ENCODE measurements at regions not wholly inside any gene's neighbourhood (a gene's known extent, or its start where the extent isn't known, plus 50 kb on each side); places are given as distances from the start of the nearest gene placed in this dataset.

DNA sequence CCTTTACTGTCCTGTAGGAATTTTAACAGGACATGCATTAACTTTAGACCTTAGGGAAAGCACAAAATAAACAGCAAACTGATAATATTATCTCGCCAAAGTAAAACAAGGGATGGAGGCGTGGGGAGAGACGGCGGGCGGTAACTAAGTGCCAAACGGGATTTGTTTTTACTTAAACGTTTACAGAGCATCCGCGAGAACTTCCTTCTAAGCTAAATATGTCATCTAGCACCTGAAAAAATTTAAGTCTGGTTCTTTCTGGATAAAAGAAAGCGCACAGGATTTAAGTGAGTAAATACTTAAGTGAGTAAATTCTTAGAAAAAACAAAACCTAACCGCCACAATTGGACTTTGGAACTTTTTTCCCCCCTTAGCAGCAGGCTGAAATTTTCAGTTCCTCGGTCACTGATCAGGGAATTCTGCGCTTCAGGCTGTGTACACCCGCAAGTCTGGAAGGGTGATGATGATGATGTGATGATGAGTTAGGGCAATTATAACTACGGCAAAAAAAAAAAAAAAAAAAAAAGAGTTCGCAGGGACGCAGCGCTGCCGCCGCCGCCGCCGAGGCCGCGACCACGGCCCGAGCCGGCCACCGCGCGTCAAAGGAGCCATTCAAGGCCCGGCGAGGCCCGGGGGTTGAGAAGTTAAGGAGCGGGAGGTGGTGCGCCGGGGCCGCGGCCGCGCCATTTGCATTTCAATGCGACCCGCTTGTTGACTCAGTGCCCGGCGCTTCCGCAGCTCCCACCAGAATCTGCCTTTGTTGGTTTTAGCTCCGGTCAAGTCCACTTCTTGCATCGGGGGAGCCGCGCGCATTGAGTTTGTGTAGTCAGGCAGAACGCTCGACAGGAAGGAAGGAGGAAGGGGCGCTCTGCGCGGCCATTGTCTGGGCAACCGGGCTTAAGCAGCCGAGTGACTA is 108.8 kb downstream of the SPRY1 start:
- no peaks in the 10 kb centered on the region for H3K9me3 ChIP-seq (replicated peaks; ENCODE audit: insufficient read depth, low read length)
- no peak overlapping the region for H3K9ac ChIP-seq (ENCODE audit: low read length)
- no peak for DNase-seq
- H3K27me3 ChIP-seq (replicated peaks; ENCODE audit: insufficient read depth, low read length), result no peaks in the 10 kb centered on the region
- no peak overlapping the region for H3K27ac ChIP-seq (ENCODE audit: low read length)
- H4K20me1 ChIP-seq (ENCODE audit: insufficient read depth, low read length), result no peaks in the 10 kb centered on the region
- no peaks in the 10 kb centered on the region for H3F3A ChIP-seq (ENCODE audit: insufficient read depth, low read length)
- H2AFZ ChIP-seq (ENCODE audit: low read length), result no peak overlapping the region
- H3K9me2 ChIP-seq (replicated peaks; ENCODE audit: insufficient read depth, low read length), result no peaks in the 10 kb centered on the region
- TF ChIP-seq EZH2 (optimal IDR thresholded peaks at IDR 0.05; ENCODE audit: low read depth, low read length) (no peak), EZH2phosphoT487 (IDR thresholded peaks at IDR 0.05; ENCODE audit: low read length) (no peak)
- TF ChIP-seq, protein P1, sequence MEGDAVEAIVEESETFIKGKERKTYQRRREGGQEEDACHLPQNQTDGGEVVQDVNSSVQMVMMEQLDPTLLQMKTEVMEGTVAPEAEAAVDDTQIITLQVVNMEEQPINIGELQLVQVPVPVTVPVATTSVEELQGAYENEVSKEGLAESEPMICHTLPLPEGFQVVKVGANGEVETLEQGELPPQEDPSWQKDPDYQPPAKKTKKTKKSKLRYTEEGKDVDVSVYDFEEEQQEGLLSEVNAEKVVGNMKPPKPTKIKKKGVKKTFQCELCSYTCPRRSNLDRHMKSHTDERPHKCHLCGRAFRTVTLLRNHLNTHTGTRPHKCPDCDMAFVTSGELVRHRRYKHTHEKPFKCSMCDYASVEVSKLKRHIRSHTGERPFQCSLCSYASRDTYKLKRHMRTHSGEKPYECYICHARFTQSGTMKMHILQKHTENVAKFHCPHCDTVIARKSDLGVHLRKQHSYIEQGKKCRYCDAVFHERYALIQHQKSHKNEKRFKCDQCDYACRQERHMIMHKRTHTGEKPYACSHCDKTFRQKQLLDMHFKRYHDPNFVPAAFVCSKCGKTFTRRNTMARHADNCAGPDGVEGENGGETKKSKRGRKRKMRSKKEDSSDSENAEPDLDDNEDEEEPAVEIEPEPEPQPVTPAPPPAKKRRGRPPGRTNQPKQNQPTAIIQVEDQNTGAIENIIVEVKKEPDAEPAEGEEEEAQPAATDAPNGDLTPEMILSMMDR (IDR thresholded peaks at IDR 0.05; ENCODE audit: low read length), result no peak
- H3K4me1 ChIP-seq (ENCODE audit: low read length), result peaks cover 5% of the 10 kb centered on the region; the same call in 1 of the 2 replicates
- H3K4me2 ChIP-seq (ENCODE audit: low read depth, low read length), result no peak overlapping the region
- no peaks in the 10 kb centered on the region for H3K36me3 ChIP-seq (replicated peaks; ENCODE audit: insufficient read depth, low read length)
- H3K79me2 ChIP-seq (ENCODE audit: low read length), result no peaks in the 10 kb centered on the region
- H3K4me3 ChIP-seq (ENCODE audit: low read length), result no peak overlapping the region

DNA sequence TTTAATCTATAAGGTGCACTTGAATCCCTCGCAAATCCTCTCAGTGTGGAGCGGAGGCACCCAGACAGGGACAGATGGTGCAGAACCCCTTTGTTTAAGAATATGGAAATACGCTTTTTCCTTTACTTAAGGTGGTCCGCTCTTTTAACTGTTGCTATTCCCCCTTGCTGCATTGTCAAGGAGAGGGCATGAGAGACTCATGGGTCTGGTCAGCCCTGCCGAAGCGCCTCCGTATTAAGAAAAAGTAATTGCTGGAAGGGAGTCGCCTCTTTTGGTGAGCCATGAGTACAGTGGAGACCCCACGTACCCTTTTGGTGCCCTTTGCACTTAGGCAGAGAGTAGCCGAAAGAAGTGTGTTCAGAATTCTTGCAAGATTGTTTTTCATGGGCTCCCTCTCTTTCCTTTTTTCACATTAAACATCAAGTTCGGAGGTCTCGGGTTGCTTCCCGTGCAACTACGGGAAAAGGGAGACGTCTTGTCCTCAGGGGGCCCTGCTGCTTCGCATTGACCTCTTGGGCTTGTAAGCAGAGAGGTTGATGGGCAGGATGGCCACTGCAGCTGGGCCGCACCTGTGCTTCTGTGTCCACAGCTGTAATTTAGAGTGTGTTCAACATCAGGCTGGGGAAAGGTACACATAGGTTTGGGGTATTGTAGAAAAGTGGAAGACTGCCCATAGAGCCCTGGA is 109.6 kb downstream of the SPRY1 start:
- Histone ChIP-seq H3K9me2 (replicated peaks; ENCODE audit: insufficient read depth, low read length) (no peaks in the 10 kb centered on the region), H4K20me1 (ENCODE audit: insufficient read depth, low read length) (no peaks in the 10 kb centered on the region), H3F3A (ENCODE audit: insufficient read depth, low read length) (no peaks in the 10 kb centered on the region), H3K27ac (ENCODE audit: low read length) (no peak overlapping the region), H3K9me3 (replicated peaks; ENCODE audit: insufficient read depth, low read length) (no peaks in the 10 kb centered on the region), H3K4me1 (ENCODE audit: low read length) (peaks cover 5% of the 10 kb centered on the region; the same call in 1 of the 2 replicates), H3K27me3 (replicated peaks; ENCODE audit: insufficient read depth, low read length) (no peaks in the 10 kb centered on the region), H3K79me2 (ENCODE audit: low read length) (no peaks in the 10 kb centered on the region), H3K4me3 (ENCODE audit: low read length) (no peak overlapping the region), H2AFZ (ENCODE audit: low read length) (no peak overlapping the region), H3K4me2 (ENCODE audit: low read depth, low read length) (no peak overlapping the region), H3K9ac (ENCODE audit: low read length) (no peak overlapping the region), H3K36me3 (replicated peaks; ENCODE audit: insufficient read depth, low read length) (no peaks in the 10 kb centered on the region)
- DNase-seq, result no peak
- TF ChIP-seq, protein P1 (IDR thresholded peaks at IDR 0.05; ENCODE audit: low read length), result no peak
- TF ChIP-seq EZH2phosphoT487 (IDR thresholded peaks at IDR 0.05; ENCODE audit: low read length) (no peak), EZH2 (optimal IDR thresholded peaks at IDR 0.05; ENCODE audit: low read depth, low read length) (no peak)

DNA sequence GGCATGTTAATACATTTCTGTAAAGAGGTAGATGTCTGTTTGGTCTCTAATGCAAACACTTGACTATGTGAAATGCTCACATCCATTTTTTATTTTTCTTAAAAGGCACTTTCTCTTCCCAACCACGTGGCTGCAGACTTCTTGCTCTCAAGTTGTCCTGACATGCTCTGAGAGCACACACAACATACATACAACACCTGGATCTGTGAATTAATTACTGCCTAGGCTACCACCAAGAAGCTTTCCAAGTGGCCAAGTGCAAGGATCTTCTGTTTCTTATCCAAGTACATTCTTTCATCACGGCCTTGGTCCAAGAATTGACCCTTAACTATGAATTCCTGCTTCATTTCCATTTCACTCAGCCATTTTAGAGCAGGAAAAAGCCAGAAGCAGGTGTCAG is 110.8 kb downstream of the SPRY1 start:
- Histone ChIP-seq H3K36me3 (replicated peaks; ENCODE audit: insufficient read depth, low read length) (no peaks in the 10 kb centered on the region), H3K9ac (ENCODE audit: low read length) (no peak overlapping the region), H3K27ac (ENCODE audit: low read length) (no peak overlapping the region), H3K9me2 (replicated peaks; ENCODE audit: insufficient read depth, low read length) (no peaks in the 10 kb centered on the region), H2AFZ (ENCODE audit: low read length) (no peak overlapping the region), H3K9me3 (replicated peaks; ENCODE audit: insufficient read depth, low read length) (no peaks in the 10 kb centered on the region), H3K27me3 (replicated peaks; ENCODE audit: insufficient read depth, low read length) (no peaks in the 10 kb centered on the region), H3K79me2 (ENCODE audit: low read length) (no peaks in the 10 kb centered on the region), H3K4me1 (ENCODE audit: low read length) (peaks cover 5% of the 10 kb centered on the region; the same call in 1 of the 2 replicates), H3F3A (ENCODE audit: insufficient read depth, low read length) (no peaks in the 10 kb centered on the region), H3K4me3 (ENCODE audit: low read length) (no peak overlapping the region), H4K20me1 (ENCODE audit: insufficient read depth, low read length) (no peaks in the 10 kb centered on the region), H3K4me2 (ENCODE audit: low read depth, low read length) (no peak overlapping the region)
- peak; percentile 15 for DNase-seq
- TF ChIP-seq, protein P1 (IDR thresholded peaks at IDR 0.05; ENCODE audit: low read length), result no peak

Data from MM.1S (cell line).